ENCODE measurements at regions not wholly inside any gene's neighbourhood (a gene's known extent, or its start where the extent isn't known, plus 50 kb on each side); places are given as distances from the start of the nearest gene placed in this dataset.

GRCh38 chr1:105462308-105462707, 1594.2 kb upstream of the PRMT6 start:
- TF ChIP-seq CTCF (IDR thresholded peaks at IDR 0.05) (no peak), POLR2AphosphoS5 (IDR thresholded peaks at IDR 0.05; ENCODE audit: low read depth, low read length) (no peak)

Data from Panc1 (cell line).